ENCODE measurements at regions not wholly inside any gene's neighbourhood (a gene's known extent, or its start where the extent isn't known, plus 50 kb on each side); places are given as distances from the start of the nearest gene placed in this dataset.

DNA sequence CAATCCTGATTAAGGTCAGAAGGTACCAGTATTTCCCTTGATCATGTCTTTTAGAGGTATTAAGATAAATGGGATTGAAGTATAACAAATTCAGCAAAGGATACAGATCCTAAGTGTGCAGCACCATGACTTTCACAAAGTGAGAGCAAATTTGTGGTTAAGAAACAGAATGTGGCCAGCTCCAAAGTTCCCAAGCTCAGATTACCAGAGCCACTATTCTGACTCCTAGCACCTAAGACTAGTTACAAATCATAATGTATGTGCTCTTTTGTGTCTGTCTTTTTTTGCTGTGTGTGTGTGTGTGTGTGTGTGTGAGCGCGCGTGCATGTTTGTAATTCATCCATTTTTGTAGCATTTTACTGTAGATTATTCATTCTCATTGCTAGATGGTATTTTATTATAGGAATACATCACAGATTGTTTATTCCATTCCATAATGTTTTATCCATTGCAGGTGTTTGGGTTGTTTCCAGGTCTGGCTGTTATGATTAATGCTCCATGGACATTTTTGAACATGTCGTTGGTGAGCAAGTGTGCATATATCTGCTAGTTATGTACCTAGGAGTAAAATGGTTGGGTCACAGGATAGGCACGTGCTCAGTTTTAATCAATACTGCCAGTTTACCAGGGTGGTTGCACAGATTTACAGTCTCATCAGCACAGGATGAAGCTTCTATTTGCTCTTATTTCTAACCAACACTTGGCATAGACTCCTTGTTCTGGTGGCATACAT is 314.0 kb upstream of the JAG1 start:
- H3K4me3 ChIP-seq (ENCODE audit: low read depth, low read length): no peak overlapping the region
- no peak for DNase-seq (ENCODE audit: low read depth)
- TF ChIP-seq, protein P1, sequence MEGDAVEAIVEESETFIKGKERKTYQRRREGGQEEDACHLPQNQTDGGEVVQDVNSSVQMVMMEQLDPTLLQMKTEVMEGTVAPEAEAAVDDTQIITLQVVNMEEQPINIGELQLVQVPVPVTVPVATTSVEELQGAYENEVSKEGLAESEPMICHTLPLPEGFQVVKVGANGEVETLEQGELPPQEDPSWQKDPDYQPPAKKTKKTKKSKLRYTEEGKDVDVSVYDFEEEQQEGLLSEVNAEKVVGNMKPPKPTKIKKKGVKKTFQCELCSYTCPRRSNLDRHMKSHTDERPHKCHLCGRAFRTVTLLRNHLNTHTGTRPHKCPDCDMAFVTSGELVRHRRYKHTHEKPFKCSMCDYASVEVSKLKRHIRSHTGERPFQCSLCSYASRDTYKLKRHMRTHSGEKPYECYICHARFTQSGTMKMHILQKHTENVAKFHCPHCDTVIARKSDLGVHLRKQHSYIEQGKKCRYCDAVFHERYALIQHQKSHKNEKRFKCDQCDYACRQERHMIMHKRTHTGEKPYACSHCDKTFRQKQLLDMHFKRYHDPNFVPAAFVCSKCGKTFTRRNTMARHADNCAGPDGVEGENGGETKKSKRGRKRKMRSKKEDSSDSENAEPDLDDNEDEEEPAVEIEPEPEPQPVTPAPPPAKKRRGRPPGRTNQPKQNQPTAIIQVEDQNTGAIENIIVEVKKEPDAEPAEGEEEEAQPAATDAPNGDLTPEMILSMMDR (IDR thresholded peaks at IDR 0.05; ENCODE audit: control insufficient read depth, extremely low read depth, insufficient read depth): no peak

DNA sequence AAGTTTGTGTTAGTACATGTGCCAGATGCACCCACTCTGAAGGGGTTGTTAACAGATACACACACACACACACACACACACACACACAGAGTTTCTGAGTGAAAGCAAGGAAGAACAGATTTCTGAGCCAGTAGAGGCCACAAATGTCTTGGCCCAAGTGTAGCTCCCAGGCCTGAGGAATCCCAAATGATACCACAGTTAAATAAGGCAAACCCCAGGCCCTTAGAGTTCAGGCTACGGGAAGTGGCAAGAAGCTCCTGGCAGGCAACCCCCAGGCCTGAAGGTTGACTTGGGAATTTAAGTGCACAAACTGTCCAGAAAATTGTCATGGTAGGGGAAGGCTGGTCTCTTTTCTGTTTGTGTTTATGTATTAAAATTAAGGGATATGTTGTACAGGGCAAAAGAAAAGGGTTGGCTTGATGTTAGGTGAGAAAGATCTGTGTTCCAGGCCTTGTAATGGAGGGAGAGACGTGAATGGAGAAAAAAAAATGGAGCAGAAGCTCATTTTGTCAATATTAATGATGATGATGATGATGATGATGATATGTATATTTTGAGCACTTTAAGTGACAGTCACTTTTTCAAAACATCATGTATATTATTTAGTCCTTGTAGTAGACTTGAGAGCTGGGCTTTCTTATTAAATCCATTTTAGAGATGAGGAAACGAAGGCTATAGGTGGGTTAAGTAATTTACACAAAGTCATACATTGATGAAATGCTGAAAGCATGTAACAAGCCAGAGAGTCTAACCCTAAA is 317.0 kb upstream of the JAG1 start:
- TF ChIP-seq, protein P1 (IDR thresholded peaks at IDR 0.05; ENCODE audit: control insufficient read depth, extremely low read depth, insufficient read depth): no peak
- no peak overlapping the region for H3K4me3 ChIP-seq (ENCODE audit: low read depth, low read length)
- DNase-seq (ENCODE audit: low read depth): no peak

DNA sequence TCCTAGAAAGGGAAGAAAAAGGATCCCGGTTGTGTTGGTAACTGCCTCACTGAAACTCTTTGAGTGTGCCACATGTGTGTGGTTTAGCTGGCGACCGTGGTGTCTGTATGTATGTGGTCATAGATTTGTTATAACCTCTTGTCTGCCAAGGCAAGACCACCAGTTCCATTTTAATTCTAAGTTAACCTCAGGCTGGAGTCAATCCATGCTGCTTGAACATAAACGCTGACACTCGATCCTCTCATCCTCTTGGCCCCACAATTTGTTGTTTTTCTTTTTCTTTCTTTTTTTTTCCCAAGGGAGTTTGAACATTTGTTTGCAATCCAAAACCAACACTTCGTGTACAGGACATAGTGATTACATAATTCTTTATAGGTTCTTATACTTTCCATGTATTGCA is 318.9 kb upstream of the JAG1 start:
- TF ChIP-seq, protein P1 (IDR thresholded peaks at IDR 0.05; ENCODE audit: control insufficient read depth, extremely low read depth, insufficient read depth): no peak
- DNase-seq (ENCODE audit: low read depth): no peak
- no peak overlapping the region for H3K4me3 ChIP-seq (ENCODE audit: low read depth, low read length)

DNA sequence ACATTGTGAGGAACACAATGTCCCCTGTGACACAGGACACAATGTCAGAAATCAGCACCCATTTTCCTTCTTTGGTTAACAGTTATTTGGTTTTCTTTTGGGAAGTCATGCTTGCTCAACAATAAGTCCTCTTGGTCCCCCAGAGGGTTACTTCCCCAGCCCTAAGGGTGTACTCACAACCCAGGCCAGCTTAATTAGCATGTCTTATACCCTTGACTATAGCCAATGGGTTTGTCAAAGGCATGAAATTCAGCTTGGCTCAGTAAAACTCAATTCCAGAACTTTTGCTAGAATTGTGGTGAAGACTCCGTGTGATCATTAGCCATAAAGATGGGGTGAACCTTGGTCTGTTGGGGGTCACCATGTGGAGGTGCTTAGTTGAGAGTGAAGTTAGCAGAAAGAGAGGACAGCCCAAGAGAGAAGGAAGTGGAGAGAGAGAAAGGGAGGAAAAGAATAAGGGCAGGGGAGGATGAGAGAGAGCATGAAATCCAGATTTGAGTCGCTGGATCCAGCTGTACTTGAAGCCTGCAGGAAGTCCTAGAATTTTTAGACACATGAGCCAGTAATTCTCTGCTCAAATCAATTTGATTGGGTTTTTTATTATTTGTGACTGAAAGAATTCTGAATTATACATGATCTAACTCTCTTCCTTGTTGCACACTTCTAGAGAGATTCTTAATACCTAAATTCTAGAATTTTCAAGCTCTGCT is 321.3 kb upstream of the JAG1 start:
- DNase-seq (ENCODE audit: low read depth): no peak
- H3K4me3 ChIP-seq (ENCODE audit: low read depth, low read length): no peak overlapping the region
- TF ChIP-seq, protein P1 (IDR thresholded peaks at IDR 0.05; ENCODE audit: control insufficient read depth, extremely low read depth, insufficient read depth): no peak

DNA sequence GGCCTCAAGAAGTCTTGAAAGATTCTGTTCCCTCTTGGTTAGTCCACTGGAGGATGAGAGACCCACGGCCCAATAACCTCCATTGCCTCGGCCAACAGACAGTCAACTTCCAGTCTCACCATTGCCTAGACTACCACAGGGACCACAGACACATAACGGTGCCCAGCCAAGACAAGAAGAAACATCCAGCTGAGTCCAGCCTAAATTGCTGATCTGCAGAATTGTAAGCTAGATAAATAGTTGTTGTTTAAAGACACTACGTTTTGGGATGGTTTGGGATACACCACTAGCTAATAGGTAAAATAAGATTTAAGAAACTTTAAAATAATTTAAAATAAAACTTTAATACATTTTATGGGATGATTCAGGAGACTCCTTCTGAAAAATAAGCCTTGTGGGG is 324.7 kb upstream of the JAG1 start:
- TF ChIP-seq, protein P1 (IDR thresholded peaks at IDR 0.05; ENCODE audit: control insufficient read depth, extremely low read depth, insufficient read depth): no peak
- no peak for DNase-seq (ENCODE audit: low read depth)
- H3K4me3 ChIP-seq (ENCODE audit: low read depth, low read length): no peak overlapping the region

DNA sequence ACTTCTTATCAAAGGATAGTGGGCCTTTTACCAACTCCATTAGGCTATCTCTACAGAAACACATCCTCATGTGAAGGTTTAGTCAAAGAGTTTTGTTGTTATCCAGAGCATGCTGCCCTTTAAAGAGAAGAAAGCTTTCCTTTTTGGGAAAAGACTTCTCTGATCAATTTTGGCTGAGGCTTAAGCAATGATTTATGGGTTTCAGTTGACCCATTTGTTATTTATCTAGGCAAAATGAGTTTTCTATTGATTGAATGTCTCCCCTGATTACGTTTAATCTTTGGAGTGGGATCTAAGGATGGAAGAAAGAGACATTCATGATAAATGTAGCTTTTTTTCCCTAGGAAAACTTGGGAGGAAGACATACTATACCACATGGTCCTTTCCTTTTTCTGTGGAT is 326.6 kb upstream of the JAG1 start:
- no peak for DNase-seq (ENCODE audit: low read depth)
- TF ChIP-seq, protein P1 (IDR thresholded peaks at IDR 0.05; ENCODE audit: control insufficient read depth, extremely low read depth, insufficient read depth): no peak
- H3K4me3 ChIP-seq (ENCODE audit: low read depth, low read length): no peak overlapping the region

All from LNCaP clone FGC (cell line).